ENCODE measurements at regions not wholly inside any gene's neighbourhood (a gene's known extent, or its start where the extent isn't known, plus 50 kb on each side); places are given as distances from the start of the nearest gene placed in this dataset.

GRCh38 chr2:128818248-128818647 is 499.6 kb upstream of the HS6ST1 start:
- no peak for DNase-seq (ENCODE audit: low spot score)

- DNase-seq (ENCODE audit: low spot score): no peak
Measured at GRCh38 chr2:128818704-128819491, 500.2 kb upstream of the HS6ST1 start.

- no peak for DNase-seq (ENCODE audit: low spot score)
Measured at GRCh38 chr2:128820452-128820851, 501.8 kb upstream of the HS6ST1 start.

- DNase-seq (ENCODE audit: low spot score): no peak
Measured at GRCh38 chr2:128821010-128821409, 502.3 kb upstream of the HS6ST1 start.

- no peak for DNase-seq (ENCODE audit: low spot score)
Measured at GRCh38 chr2:128832946-128833663, 514.4 kb upstream of the HS6ST1 start.

- no peak for DNase-seq (ENCODE audit: low spot score)
Measured at GRCh38 chr2:128833664-128834027, 515.0 kb upstream of the HS6ST1 start.

GRCh38 chr2:128834207-128834879 is 515.7 kb upstream of the HS6ST1 start:
- DNase-seq (ENCODE audit: low spot score): no peak

GRCh38 chr2:128834880-128835252 is 516.2 kb upstream of the HS6ST1 start:
- DNase-seq (ENCODE audit: low spot score): no peak

- no peak for DNase-seq (ENCODE audit: low spot score)
Measured at GRCh38 chr2:128835342-128835855, 516.7 kb upstream of the HS6ST1 start.

- no peak for DNase-seq (ENCODE audit: low spot score)
Measured at GRCh38 chr2:128835974-128836373, 517.3 kb upstream of the HS6ST1 start.

GRCh38 chr2:128836559-128837100 is 518.0 kb upstream of the HS6ST1 start:
- no peak for DNase-seq (ENCODE audit: low spot score)

GRCh38 chr2:128838244-128838643 is 519.6 kb upstream of the HS6ST1 start:
- no peak for DNase-seq (ENCODE audit: low spot score)

- no peak for DNase-seq (ENCODE audit: low spot score)
Measured at GRCh38 chr2:128841803-128842202, 523.1 kb upstream of the HS6ST1 start.

GRCh38 chr2:128867311-128867710 is 548.6 kb upstream of the HS6ST1 start:
- no peak for DNase-seq (ENCODE audit: low spot score)

GRCh38 chr2:128867936-128868636 is 549.4 kb upstream of the HS6ST1 start:
- DNase-seq (ENCODE audit: low spot score): no peak

GRCh38 chr2:128868686-128869551 is 550.3 kb upstream of the HS6ST1 start:
- DNase-seq (ENCODE audit: low spot score): no peak

- no peak for DNase-seq (ENCODE audit: low spot score)
Measured at GRCh38 chr2:128874608-128875007, 555.9 kb upstream of the HS6ST1 start.

GRCh38 chr2:128876986-128877983 is 558.6 kb upstream of the HS6ST1 start:
- no peak for DNase-seq (ENCODE audit: low spot score)

- DNase-seq (ENCODE audit: low spot score): no peak
Measured at GRCh38 chr2:128879161-128879560, 560.5 kb upstream of the HS6ST1 start.

- DNase-seq (ENCODE audit: low spot score): no peak
Measured at GRCh38 chr2:128894896-128895295, 576.2 kb upstream of the HS6ST1 start.

Measured in HuH-7.5 (cell line).